T47D (cell line): ENCODE measurements at regions not wholly inside any gene's neighbourhood (a gene's known extent, or its start where the extent isn't known, plus 50 kb on each side); places are given as distances from the start of the nearest gene placed in this dataset.

Experiments
- DNase-seq, 2 experiments: peaks; one replicate each; pipeline versions ENCODE4 v3.0.0 to v3.0.0-alpha.2; 2011 to 2012; ENCODE audit warnings: low read depth in 1 of 2, low spot score in 1 of 2
- JUND ChIP-seq: IDR thresholded peaks from 2 replicates; pipeline ENCODE4 v1.6.1; 2012; ENCODE audit warnings: low read depth
- in situ Hi-C: cut with HindIII; loops from 2 replicates; pipeline ENCODE4 v1.10.0; 2016; ENCODE audit warnings: low sequenced_read_pairs, low pct_unique_long_range_greater_than_20kb

- DNase-seq = peak in 1 of 2 experiments; percentile 21
- TF ChIP-seq JUND = no peak
- in situ Hi-C loops = no loop called here
These were observed 204.5 kb upstream of the CDH5 start for GRCh38 chr16:66161942-66162341.

GRCh38 chr16:66161269-66161668 lies 205.2 kb upstream of the CDH5 start:
- in situ Hi-C loops = no loop called here
- TF ChIP-seq JUND = no peak
- no peak for DNase-seq

GRCh38 chr16:66159987-66160386 lies 206.5 kb upstream of the CDH5 start:
- in situ Hi-C loops = no loop called here
- TF ChIP-seq JUND = no peak
- DNase-seq = no peak

- TF ChIP-seq JUND = no peak
- no peak for DNase-seq
- in situ Hi-C loops = no loop called here
These were observed 210.0 kb upstream of the CDH5 start for GRCh38 chr16:66156538-66156937.

GRCh38 chr16:66155933-66156332 lies 210.6 kb upstream of the CDH5 start:
- no peak for TF ChIP-seq JUND
- DNase-seq = no peak
- in situ Hi-C loops = no loop called here

- in situ Hi-C loops = no loop called here
- DNase-seq = no peak
- no peak for TF ChIP-seq JUND
These were observed 211.7 kb upstream of the CDH5 start for GRCh38 chr16:66154801-66155200.

- TF ChIP-seq JUND = no peak
- in situ Hi-C loops = no loop called here
- peak in 1 of 2 experiments; percentile 7 for DNase-seq
These were observed 213.6 kb upstream of the CDH5 start for GRCh38 chr16:66152823-66153393.

- no peak for TF ChIP-seq JUND
- DNase-seq = no peak
- in situ Hi-C loops = no loop called here
These were observed 214.3 kb upstream of the CDH5 start for GRCh38 chr16:66152181-66152580.

GRCh38 chr16:66150698-66151482 lies 215.6 kb upstream of the CDH5 start:
- no peak for TF ChIP-seq JUND
- in situ Hi-C loops = no loop called here
- no peak for DNase-seq

- TF ChIP-seq JUND = no peak
- in situ Hi-C loops = no loop called here
- no peak for DNase-seq
These were observed 219.2 kb upstream of the CDH5 start for GRCh38 chr16:66147291-66147690.

- in situ Hi-C loops = no loop called here
- no peak for DNase-seq
- no peak for TF ChIP-seq JUND
These were observed 219.7 kb upstream of the CDH5 start for GRCh38 chr16:66146798-66147197.

GRCh38 chr16:66144641-66145040 lies 221.8 kb upstream of the CDH5 start:
- DNase-seq = no peak
- in situ Hi-C loops = no loop called here
- no peak for TF ChIP-seq JUND

GRCh38 chr16:66143415-66143814 lies 223.1 kb upstream of the CDH5 start:
- in situ Hi-C loops = no loop called here
- TF ChIP-seq JUND = no peak
- DNase-seq = no peak
